ENCODE measurements at regions not wholly inside any gene's neighbourhood (a gene's known extent, or its start where the extent isn't known, plus 50 kb on each side); places are given as distances from the start of the nearest gene placed in this dataset.

- no peak for DNase-seq
Observed at GRCh38 chr4:159445692-159446091, 342.8 kb downstream of the RAPGEF2 start.

- peak; percentile 83 for DNase-seq
Observed at GRCh38 chr4:159446266-159446976, 343.5 kb downstream of the RAPGEF2 start.

- no peak for DNase-seq
Observed at GRCh38 chr4:159447296-159447695, 344.4 kb downstream of the RAPGEF2 start.

GRCh38 chr4:159451006-159451405 is 348.1 kb downstream of the RAPGEF2 start:
- no peak for DNase-seq

GRCh38 chr4:159455675-159456237 is 352.9 kb downstream of the RAPGEF2 start:
- peak; percentile 47 for DNase-seq

- DNase-seq, result peak; percentile 17
Observed at GRCh38 chr4:159460371-159460770, 357.5 kb downstream of the RAPGEF2 start.

- DNase-seq, result no peak
Observed at GRCh38 chr4:159463235-159463634, 360.4 kb downstream of the RAPGEF2 start.

- DNase-seq, result no peak
Observed at GRCh38 chr4:159464302-159464701, 361.4 kb downstream of the RAPGEF2 start.

- DNase-seq, result no peak
Observed at GRCh38 chr4:159476886-159477285, 374.0 kb downstream of the RAPGEF2 start.

- no peak for DNase-seq
Observed at GRCh38 chr4:159480826-159481225, 377.9 kb downstream of the RAPGEF2 start.

GRCh38 chr4:159481936-159482335 is 379.1 kb downstream of the RAPGEF2 start:
- no peak for DNase-seq

- no peak for DNase-seq
Observed at GRCh38 chr4:159483110-159483781, 380.4 kb downstream of the RAPGEF2 start.

GRCh38 chr4:159483782-159484741 is 381.2 kb downstream of the RAPGEF2 start:
- no peak for DNase-seq

GRCh38 chr4:159484864-159485263 is 382.0 kb downstream of the RAPGEF2 start:
- DNase-seq, result no peak

GRCh38 chr4:159487284-159487747 is 384.4 kb downstream of the RAPGEF2 start:
- DNase-seq, result peak; percentile 92

GRCh38 chr4:159489646-159490045 is 386.8 kb downstream of the RAPGEF2 start:
- DNase-seq, result no peak

GRCh38 chr4:159495515-159496236 is 392.8 kb downstream of the RAPGEF2 start:
- no peak for DNase-seq

GRCh38 chr4:159496248-159496647 is 393.4 kb downstream of the RAPGEF2 start:
- no peak for DNase-seq

- peak; percentile 60 for DNase-seq
Observed at GRCh38 chr4:159497936-159498335, 395.1 kb downstream of the RAPGEF2 start.

GRCh38 chr4:159498446-159499115 is 395.7 kb downstream of the RAPGEF2 start:
- DNase-seq, result peak; percentile 60

GRCh38 chr4:159500861-159501260 is 398.0 kb downstream of the RAPGEF2 start:
- no peak for DNase-seq
